C4-2B (cell line): ENCODE measurements at regions not wholly inside any gene's neighbourhood (a gene's known extent, or its start where the extent isn't known, plus 50 kb on each side); places are given as distances from the start of the nearest gene placed in this dataset.
"Not testable (repeated sequence)": the region's sequence is repeated elsewhere in the genome, so short reads cannot be mapped to it uniquely, and the experiment has no call there.

Experiments used
- H3K27ac ChIP-seq: fragments of 450-650 bp; 2 replicates; pipeline ENCODE4 v1.5.1; 2017
- CTCF ChIP-seq: fragments of 450-650 bp; conservative IDR thresholded peaks from 2 replicates; pipeline ENCODE4 v1.5.1; 2017; ENCODE audit warnings: mild to moderate bottlenecking
- ZFX ChIP-seq: fragments of 450-650 bp; IDR thresholded peaks from 2 replicates; pipeline ENCODE4 v1.6.1; 2017

GRCh38 chr16:31678649-31679325, 151.1 kb downstream of the AHSP start:
- TF ChIP-seq ZFX (no peak), CTCF (no peak)
- H3K27ac ChIP-seq, result no peak overlapping the region

- H3K27ac ChIP-seq, result not testable (repeated sequence)
These were observed 161.6 kb downstream of the AHSP start for GRCh38 chr16:31689331-31689730.

- not testable (repeated sequence) for H3K27ac ChIP-seq
These were observed 164.6 kb downstream of the AHSP start for GRCh38 chr16:31692338-31692737.

- TF ChIP-seq ZFX (no peak), CTCF (no peak)
- no peak overlapping the region for H3K27ac ChIP-seq
These were observed 166.0 kb downstream of the AHSP start for GRCh38 chr16:31693733-31694132.

DNA sequence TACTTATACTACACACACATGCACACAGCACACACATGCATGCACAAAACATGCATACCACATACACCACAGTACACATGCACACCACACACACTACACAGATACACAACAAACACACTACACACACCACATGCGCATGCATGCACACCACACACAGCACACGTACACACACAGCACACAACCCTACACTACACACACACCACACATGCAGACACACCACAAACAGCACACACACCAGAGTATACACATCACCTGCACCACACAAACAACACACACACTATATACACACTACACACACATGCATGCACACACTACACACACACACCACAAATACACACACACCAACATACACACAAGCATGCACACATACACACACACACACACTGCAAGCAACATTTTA, 166.8 kb downstream of the AHSP start:
- no peak overlapping the region for H3K27ac ChIP-seq
- TF ChIP-seq CTCF (no peak), ZFX (no peak)

DNA sequence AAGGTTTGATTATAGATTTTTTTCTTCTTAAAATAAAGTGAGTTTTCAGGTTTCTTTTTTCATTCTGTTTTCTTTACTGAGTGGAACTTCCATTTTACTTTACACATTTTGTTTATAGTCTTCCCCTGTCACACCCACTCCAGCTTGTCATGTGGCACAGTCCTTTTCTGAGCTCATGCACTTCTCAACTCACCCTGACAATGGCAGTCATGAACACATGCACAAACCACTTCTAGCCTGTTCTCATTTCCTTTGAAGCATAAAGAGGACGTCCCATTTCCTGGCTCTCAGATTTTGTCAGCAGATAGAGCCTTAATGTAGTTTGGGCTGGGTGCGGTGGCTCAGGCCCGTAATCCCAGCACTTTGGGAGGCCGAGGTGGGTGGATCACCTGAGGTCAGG, 168.0 kb downstream of the AHSP start:
- TF ChIP-seq ZFX, result no peak
- no peak for TF ChIP-seq CTCF
- H3K27ac ChIP-seq, result no peak overlapping the region

DNA sequence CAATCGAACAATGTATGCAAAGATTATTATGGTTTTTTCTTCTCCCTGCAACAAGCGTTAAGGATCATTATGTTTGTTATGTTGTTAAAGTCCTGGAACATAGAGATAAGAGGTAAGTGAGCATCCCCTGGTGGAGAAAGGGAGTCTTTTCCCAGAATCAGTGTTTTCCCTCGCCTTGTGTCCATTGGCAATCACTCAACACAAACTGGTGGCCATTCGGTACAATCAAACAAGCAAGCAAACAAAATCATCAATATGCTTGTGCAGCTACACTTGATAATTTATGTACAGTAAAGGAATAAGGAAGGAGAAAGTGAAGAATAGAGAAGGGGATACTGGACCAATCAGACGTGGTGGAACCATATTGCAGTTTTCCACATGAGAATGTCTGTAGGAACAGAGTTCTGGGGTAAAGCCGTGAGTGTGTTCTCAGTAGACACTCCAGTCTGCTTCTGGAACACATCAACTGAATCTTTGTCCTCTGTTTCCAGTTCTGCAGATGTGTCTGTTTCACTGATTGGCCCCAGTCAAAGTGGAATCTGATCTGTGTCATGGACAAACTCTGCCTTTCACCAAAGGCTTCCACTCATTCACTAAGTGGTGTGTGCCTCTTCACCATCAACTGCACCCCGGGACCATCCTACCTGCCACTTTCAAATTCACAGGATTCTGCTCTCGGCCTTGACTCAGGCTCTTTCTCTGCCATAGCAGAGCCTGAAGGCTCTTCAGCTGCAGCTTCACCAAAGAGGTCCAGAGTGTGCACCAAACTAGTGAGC, 169.5 kb downstream of the AHSP start:
- H3K27ac ChIP-seq, result no peak overlapping the region
- TF ChIP-seq CTCF (peak; percentile 93), ZFX (no peak)

DNA sequence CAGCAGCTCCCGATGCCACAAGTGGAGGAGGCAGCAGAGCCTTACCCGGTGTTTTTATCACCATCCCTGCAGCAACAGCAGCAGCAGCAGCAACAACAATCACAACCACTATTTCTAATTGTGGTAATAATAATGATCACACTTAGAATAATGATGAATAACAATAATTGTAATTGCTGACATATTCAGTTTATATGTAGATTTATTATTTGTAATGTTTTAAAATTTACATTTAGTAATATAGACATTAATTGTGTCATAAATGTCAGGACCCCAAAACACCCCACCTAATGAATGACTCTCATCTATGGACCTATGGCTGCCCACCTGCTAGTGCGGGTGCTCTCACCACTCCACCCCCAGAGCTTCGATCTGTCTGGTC, 170.0 kb downstream of the AHSP start:
- TF ChIP-seq CTCF (no peak), ZFX (no peak)
- H3K27ac ChIP-seq, result no peak overlapping the region
